ENCODE measurements at regions not wholly inside any gene's neighbourhood (a gene's known extent, or its start where the extent isn't known, plus 50 kb on each side); places are given as distances from the start of the nearest gene placed in this dataset.
"Not testable (repeated sequence)": the region's sequence is repeated elsewhere in the genome, so short reads cannot be mapped to it uniquely, and the experiment has no call there.

DNA sequence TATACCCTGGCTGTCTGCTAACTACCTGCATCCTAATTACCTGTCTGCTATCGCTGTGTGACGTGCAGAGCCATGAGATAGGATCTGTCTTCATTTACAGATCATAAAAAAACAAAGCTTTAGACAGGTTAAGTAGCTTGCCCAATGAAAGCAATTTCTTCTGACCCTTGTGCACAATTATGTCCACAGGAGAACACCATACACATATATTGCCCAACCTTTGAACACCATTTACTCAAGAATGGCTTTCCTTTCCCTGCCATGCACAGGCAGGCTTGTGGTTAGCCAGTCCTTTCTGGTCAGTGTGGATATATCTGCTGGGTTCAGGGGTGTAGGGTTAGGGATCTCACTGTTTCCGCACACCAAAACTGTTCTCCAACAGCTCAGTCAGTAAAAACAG, 344.8 kb downstream of the BCL2L11 start:
- TF ChIP-seq CTCF (IDR thresholded peaks at IDR 0.05); POLR2A (IDR thresholded peaks at IDR 0.05); EP300 (IDR thresholded peaks at IDR 0.05; ENCODE audit: low read depth): not testable (repeated sequence)
- peak in 1 of 3 donors; percentile 10 for TF ChIP-seq POLR2AphosphoS5 (IDR thresholded peaks at IDR 0.05)
